ENCODE measurements at regions not wholly inside any gene's neighbourhood (a gene's known extent, or its start where the extent isn't known, plus 50 kb on each side); places are given as distances from the start of the nearest gene placed in this dataset.
"Not testable (repeated sequence)": the region's sequence is repeated elsewhere in the genome, so short reads cannot be mapped to it uniquely, and the experiment has no call there.

DNA sequence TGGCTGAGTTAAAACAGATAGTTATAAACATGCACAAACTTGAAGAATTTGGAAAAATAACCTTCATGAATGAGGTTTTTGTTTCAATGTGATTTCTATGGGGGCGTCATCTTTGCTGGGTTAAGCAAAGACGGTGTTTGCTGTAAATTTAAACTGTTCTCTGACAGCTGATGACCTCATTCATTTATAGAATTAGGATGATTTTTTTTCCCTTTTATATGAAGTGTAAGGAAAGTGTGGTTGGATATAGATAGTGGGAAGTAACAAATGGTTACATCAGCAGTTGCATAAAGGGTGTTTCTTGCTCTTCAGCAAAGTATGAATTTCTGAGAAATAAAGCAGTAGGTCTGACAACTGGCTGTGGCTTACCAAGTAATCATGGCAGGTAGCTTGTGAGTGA is 137.2 kb upstream of the CENPW start:
- POLR2A ChIA-PET (ENCODE audit: low non-redundant PET), result no interaction called here
- H3K27ac ChIP-seq, result no peak overlapping the region
- DNase-seq (ENCODE audit: low spot score), result no peak
- CTCF ChIA-PET, result no interaction called here
- TF ChIP-seq, protein P1, sequence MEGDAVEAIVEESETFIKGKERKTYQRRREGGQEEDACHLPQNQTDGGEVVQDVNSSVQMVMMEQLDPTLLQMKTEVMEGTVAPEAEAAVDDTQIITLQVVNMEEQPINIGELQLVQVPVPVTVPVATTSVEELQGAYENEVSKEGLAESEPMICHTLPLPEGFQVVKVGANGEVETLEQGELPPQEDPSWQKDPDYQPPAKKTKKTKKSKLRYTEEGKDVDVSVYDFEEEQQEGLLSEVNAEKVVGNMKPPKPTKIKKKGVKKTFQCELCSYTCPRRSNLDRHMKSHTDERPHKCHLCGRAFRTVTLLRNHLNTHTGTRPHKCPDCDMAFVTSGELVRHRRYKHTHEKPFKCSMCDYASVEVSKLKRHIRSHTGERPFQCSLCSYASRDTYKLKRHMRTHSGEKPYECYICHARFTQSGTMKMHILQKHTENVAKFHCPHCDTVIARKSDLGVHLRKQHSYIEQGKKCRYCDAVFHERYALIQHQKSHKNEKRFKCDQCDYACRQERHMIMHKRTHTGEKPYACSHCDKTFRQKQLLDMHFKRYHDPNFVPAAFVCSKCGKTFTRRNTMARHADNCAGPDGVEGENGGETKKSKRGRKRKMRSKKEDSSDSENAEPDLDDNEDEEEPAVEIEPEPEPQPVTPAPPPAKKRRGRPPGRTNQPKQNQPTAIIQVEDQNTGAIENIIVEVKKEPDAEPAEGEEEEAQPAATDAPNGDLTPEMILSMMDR (conservative IDR thresholded peaks at IDR 0.05; ENCODE audit: low read depth), result no peak

DNA sequence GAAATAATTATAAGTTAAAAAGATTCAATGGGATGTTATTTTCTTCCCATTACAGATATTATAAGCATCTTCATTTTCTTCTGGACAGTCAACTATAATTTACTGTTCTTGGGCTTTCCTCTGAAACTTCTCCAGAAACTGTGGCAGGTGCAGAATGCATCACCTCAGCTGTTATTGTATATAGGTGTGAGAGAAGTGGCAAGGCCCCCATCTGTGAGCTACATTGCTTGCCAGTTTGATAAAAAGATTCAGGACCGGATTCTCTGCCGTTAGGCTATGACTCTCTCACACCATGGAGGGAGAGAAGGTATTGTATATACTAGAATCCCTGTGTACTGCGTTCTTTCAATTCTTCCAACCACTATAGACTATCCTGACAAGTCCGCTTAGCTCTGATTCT is 135.8 kb upstream of the CENPW start:
- no peak overlapping the region for H3K27ac ChIP-seq
- TF ChIP-seq, protein P1 (conservative IDR thresholded peaks at IDR 0.05; ENCODE audit: low read depth), result no peak
- ChIA-PET POLR2A (ENCODE audit: low non-redundant PET) (no interaction called here), CTCF (interaction anchor here (0.6 to 0.7 kb wide), 2 partner anchors 88 to 1315 kb away, joined by 3 read pairs; no protein-coding TSS in a partner anchor)
- no peak for DNase-seq (ENCODE audit: low spot score)

GRCh38 chr6:126204598-126204997 is 135.3 kb upstream of the CENPW start:
- no peak overlapping the region for H3K27ac ChIP-seq
- TF ChIP-seq, protein P1 (conservative IDR thresholded peaks at IDR 0.05; ENCODE audit: low read depth), result no peak
- POLR2A ChIA-PET (ENCODE audit: low non-redundant PET), result no interaction called here
- CTCF ChIA-PET, result interaction anchor here (0.7 kb wide), 1 partner anchor 87 kb away, joined by 3 read pairs; no protein-coding TSS in a partner anchor
- DNase-seq (ENCODE audit: low spot score), result no peak

DNA sequence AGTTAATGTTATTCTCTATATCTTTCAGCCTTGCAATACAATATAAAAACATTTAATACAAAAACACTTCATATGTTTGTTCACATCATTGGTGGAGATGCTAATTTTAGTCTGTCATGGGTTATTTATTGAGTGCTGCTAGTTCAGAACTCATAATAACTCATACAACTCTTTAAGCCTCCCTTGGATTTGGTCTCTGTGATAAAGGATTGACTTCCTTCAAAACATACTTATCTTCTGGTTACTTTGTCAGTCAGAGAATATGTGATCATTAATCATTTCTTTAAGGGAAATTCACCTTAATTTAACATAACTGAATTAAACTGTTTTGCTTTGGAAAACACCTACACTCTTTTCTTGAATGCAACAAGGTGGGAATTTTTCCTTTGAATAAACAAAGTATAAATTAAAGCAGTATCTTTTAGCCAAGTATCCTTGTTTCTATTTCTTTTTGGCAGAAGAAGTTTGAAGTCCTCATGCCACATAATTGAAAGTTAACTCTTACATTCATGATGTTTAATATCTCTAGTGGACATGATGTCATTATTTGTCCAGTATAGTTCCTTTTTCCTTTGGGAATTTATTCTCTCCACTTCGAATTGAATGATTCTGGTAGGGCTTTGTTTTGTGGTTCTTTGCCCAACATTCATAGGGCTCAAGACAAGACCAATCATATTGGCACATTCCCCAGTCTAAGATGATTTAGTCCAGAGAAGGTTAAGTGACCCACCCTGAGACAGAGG is 133.2 kb upstream of the CENPW start:
- no peak for DNase-seq (ENCODE audit: low spot score)
- TF ChIP-seq, protein P1 (conservative IDR thresholded peaks at IDR 0.05; ENCODE audit: low read depth), result no peak
- H3K27ac ChIP-seq, result no peak overlapping the region
- ChIA-PET POLR2A (ENCODE audit: low non-redundant PET) (no interaction called here), CTCF (no interaction called here)

DNA sequence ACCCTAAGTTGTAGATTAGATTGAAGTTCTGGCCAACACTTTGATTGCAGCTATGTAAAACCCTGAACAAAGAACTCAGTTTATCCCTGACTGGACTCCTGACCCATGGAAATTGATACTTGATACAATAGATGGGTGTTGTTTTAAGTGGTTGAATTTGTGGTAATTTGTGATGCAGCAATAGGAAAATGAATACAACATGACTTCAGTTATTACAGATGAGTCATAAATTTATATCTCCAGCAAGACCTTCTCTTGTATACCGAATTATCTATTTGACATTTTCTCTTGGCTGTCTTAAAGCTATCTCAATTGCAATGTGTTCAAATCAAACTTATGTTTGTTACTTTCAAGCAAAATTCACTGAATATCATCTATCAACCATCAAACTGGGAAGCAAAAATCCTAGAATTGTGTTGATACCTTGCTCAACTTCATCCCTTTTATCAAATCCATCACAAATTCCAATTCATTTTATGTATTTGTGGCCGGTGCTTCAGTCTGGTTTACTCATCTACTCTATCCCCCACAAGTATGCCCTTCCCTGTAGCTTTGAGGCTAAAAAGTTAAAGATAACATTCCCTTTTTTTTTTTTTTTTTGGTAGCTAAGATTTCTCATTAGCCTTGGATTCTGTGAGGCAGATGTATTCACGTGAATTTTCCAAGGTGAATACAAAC is 129.4 kb upstream of the CENPW start:
- TF ChIP-seq, protein P1 (conservative IDR thresholded peaks at IDR 0.05; ENCODE audit: low read depth), result no peak
- H3K27ac ChIP-seq, result no peak overlapping the region
- ChIA-PET POLR2A (ENCODE audit: low non-redundant PET) (no interaction called here), CTCF (no interaction called here)
- DNase-seq (ENCODE audit: low spot score), result no peak

DNA sequence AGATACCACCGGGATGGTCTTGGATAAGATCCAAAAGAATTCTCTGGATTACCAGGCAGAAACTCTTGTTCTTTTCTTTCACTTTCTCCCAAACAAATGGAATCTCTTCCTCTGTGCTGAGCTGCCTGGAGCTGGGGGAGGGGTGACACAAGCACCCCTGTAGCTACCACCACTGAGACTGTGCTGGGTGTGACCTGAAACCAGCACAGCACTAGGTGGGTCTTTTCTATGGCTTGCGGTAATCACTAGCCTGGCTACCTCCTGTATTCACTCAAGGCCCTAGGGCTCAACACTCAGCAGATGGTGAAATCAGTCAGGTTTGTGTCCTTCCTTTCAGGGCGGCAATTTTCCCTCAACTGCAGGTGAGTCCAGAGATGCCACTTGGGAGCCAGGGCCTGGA is 122.4 kb upstream of the CENPW start:
- TF ChIP-seq, protein P1 (conservative IDR thresholded peaks at IDR 0.05; ENCODE audit: low read depth), result no peak
- POLR2A ChIA-PET (ENCODE audit: low non-redundant PET), result no interaction called here

DNA sequence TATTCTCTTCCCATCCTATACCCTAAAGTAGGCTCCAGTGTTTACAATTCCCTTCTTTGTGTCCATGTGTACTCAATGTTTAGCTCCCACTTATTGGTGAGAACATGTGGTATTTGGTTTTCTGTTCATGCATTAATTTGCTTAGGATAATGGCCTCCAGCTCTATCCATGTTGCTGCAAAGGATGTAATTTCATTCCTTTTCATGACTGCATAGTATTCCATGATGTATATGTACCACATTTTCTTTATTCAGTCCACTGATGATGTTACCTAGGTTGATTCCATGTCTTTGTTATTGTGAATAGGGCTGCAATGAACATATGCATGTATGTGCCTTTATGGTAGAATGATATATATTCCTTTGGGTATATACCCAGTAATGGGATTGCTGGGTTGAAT is 119.0 kb upstream of the CENPW start:
- DNase-seq (ENCODE audit: low spot score); H3K27ac ChIP-seq; POLR2A ChIA-PET (ENCODE audit: low non-redundant PET): not testable (repeated sequence)
- CTCF ChIA-PET, result interaction anchor here (0.7 kb wide), 1 partner anchor 1126 kb away, joined by 3 read pairs; no protein-coding TSS in a partner anchor

More for the DNA sequence above, 122.4 kb upstream of the CENPW start:
- no peak overlapping the region for H3K27ac ChIP-seq
- CTCF ChIA-PET, result no interaction called here
- no peak for DNase-seq (ENCODE audit: low spot score)

Measured in RWPE1 (cell line).